ENCODE measurements at regions not wholly inside any gene's neighbourhood (a gene's known extent, or its start where the extent isn't known, plus 50 kb on each side); places are given as distances from the start of the nearest gene placed in this dataset.

DNA sequence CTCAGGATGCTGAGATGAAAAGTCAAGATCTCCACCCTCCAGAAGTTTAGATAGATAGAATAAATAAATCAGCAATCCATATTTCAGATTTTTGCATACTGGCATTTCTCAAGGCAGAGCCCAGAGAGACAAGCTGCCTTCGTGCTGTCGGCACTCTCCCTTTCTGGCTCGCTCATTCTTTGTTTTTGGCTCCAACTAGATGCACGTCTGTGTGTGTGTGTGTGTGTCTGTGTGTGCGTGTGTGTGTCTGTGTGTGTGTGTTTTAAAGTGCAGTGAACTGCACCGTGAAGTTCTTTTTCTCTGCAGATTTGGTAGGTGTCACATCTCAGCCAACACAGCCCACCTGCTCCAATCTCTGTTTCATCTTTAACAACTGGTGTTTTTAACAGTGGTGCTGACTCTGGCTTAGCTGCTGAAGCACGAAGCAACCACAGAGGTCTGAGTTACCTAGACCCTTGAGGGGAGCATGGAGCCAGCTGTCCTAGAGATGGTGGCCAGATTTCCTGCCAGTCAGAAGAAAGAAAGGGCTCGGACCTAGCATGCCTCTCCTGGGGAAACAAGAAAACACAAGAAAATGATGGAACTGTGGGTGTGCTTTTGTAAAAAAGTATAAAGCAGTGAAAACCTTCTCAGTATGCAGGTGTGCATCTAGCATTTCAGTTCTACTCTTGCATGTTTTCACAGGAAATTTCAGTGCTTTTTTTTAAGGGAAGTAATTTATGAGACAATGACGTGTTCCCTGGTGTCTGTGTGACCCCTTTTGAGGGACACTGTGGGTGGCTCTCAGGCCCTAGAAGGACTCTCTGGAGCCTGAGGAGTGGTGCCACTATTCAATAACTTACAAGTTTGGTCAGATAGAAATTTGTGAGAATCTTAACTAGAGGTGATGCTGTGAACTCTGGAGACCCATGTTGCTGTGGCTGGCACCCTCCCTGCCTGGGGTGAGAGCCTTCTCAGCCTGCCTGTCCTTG, 364.3 kb downstream of the RNF144A start:
- TF ChIP-seq ZNF274 (IDR thresholded peaks at IDR 0.05; ENCODE audit: low read depth, low read length) = no peak
- TF ChIP-seq YY1 (IDR thresholded peaks at IDR 0.05; ENCODE audit: insufficient read depth, insufficient read length) = no peak

Measured in NT2/D1 (cell line).